ACC112 (cell line): ENCODE measurements at regions not wholly inside any gene's neighbourhood (a gene's known extent, or its start where the extent isn't known, plus 50 kb on each side); places are given as distances from the start of the nearest gene placed in this dataset.

Experiments used
- H2AFZ ChIP-seq: fragments of 200-600 bp; sonication (generic); one replicate; pipeline ENCODE4 v1.6.0; 2017; ENCODE audit warnings: antibody characterized with exemption, low read length; ENCODE audit not compliant: unreplicated experiment
- H3K27ac ChIP-seq: fragments of 200-600 bp; sonication (generic); 2 replicates; pipeline ENCODE4 v1.5.1; 2014; ENCODE audit warnings: low read depth, mild to moderate bottlenecking, antibody characterized with exemption, low read length, moderate library complexity
- H3K27me3 ChIP-seq: fragments of 200-600 bp; sonication (generic); 2 replicates; pipeline ENCODE4 v1.6.1; 2014; ENCODE audit warnings: mild to moderate bottlenecking, antibody characterized with exemption, low read length, moderate library complexity, mixed read lengths; ENCODE audit not compliant: insufficient read depth
- H3K36me3 ChIP-seq: fragments of 200-600 bp; sonication (generic); 2 replicates; pipeline ENCODE4 v1.6.1; 2016; ENCODE audit warnings: mild to moderate bottlenecking, antibody characterized with exemption, low read length, moderate library complexity, mixed read lengths; ENCODE audit not compliant: insufficient read depth
- H3K4me1 ChIP-seq: fragments of 200-600 bp; sonication (generic); one replicate; pipeline ENCODE4 v1.6.1; 2016; ENCODE audit warnings: low read length, mixed read lengths; ENCODE audit not compliant: insufficient read depth, unreplicated experiment, control insufficient read depth
- H3K4me3 ChIP-seq: fragments of 200-600 bp; sonication (generic); 2 replicates; pipeline ENCODE4 v1.5.1; 2014; ENCODE audit warnings: mild to moderate bottlenecking, low read depth, low read length
- H3K79me2 ChIP-seq: fragments of 200-600 bp; sonication (generic); one replicate; pipeline ENCODE4 v1.6.0; 2016; ENCODE audit warnings: low read length; ENCODE audit not compliant: control insufficient read depth, unreplicated experiment, insufficient read depth

DNA sequence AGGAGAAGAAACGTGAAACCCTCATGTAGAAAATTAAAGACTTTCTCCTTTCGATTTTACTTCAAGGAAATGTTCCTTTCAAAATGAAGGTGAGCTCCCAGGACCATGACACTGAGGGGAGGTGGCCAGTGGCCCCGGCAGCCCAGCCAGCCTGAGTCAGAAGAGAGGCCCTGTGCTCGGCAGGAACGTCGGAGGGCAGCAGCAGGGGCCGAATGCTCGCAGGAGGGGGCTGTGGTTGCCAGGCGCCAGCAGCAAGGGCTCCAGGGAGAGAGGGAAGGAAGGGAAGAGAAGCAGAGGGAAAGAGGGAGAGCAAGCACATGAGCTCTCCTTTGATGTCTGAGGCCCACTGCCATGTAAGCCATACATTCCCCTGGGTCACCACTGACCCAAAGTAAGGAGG is 73.3 kb upstream of the ACKR3 start:
- no peaks in the 10 kb centered on the region for H3K4me1 ChIP-seq

DNA sequence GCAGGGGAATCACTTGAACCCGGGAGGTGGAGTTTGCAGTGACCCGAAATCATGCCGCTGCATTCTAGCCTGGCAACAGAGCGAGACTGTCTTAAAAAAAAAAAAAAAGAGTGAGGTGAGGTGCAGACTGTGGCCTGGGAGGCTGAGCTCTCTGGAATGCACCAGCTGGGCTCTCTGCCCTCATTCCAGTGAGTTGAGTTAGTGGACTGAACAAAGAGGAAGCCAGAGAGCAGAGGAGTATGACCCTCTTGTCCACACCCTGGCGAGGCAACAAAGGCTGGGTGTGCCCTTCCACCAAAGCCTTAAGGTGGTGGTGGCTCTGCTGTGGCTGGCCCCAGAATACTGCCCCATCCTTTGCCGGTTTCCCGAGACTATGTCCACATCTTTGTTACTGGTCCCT is 71.3 kb upstream of the ACKR3 start:
- Histone ChIP-seq H3K27me3 (no peaks in the 10 kb centered on the region), H3K4me1 (no peaks in the 10 kb centered on the region), H3K4me3 (no peak overlapping the region), H2AFZ (no peak overlapping the region), H3K27ac (no peak overlapping the region), H3K36me3 (no peaks in the 10 kb centered on the region), H3K79me2 (no peaks in the 10 kb centered on the region)

More for the DNA sequence above, 73.3 kb upstream of the ACKR3 start:
- H3K27me3 ChIP-seq, result no peaks in the 10 kb centered on the region
- no peaks in the 10 kb centered on the region for H3K36me3 ChIP-seq
- H3K4me3 ChIP-seq, result no peak overlapping the region
- H3K79me2 ChIP-seq, result no peaks in the 10 kb centered on the region
- H3K27ac ChIP-seq, result no peak overlapping the region
- no peak overlapping the region for H2AFZ ChIP-seq

DNA sequence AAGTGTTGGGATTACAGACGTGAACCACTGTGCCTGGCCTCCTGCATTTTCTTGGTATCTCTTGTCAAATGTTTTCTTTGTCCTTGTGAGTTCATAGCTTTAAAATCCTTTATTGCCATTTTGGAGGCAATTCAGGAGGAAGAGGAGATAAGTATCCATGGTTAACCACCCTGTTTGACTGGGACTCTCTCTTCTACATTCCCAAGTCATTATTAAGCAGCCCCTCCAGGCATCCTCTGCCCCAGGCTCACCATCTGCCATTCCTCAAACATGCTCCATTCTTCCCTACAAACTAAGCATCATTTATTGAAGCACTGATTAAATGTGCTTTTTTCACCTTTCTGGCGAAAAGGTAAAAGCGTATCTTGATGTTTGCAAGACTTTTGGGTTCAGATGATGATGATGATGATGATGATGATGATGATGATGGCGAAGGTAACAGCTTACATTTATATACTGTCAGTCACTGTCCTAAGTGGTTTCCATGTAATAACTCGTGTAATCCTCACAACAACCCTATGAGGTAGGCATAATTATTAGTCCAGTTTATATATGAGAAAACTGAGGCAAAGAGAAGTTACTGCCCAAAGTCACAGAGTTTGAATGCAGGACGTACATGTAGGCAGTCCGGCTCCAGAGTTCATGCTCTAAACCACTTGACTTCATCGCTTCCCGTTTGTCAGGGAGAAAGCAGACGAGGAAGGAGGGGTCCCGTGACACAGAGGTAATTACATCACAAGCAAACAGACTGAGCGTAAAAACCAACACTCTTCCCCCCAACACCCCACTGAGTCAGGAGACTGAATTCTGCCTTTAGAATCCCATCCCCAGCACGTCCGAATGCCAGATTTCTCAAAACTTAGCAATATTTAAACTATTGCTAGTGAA is 69.7 kb upstream of the ACKR3 start:
- Histone ChIP-seq H3K36me3 (no peaks in the 10 kb centered on the region), H2AFZ (no peak overlapping the region), H3K79me2 (no peaks in the 10 kb centered on the region), H3K4me1 (no peaks in the 10 kb centered on the region), H3K27ac (no peak overlapping the region), H3K4me3 (no peak overlapping the region), H3K27me3 (peaks cover 14% of the 10 kb centered on the region)

DNA sequence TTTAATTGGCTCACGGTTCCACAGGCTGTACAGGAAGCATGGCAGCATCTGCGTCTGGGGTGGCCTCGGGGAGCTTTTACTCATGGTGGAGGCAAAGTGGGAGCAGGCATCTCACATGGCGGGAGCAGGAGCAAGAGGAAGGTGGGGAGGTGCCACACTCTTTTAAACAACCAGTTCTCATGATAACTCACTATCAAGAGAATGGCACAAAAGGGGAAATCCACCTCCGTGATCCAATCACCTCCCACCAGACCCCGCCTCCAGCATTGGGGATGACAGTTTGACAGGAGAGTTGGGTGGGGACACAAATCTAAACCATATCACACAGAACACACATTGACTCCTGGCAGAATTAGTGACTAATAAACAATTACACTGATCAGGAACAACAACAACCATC is 68.6 kb upstream of the ACKR3 start:
- H3K27ac ChIP-seq, result no peak overlapping the region

DNA sequence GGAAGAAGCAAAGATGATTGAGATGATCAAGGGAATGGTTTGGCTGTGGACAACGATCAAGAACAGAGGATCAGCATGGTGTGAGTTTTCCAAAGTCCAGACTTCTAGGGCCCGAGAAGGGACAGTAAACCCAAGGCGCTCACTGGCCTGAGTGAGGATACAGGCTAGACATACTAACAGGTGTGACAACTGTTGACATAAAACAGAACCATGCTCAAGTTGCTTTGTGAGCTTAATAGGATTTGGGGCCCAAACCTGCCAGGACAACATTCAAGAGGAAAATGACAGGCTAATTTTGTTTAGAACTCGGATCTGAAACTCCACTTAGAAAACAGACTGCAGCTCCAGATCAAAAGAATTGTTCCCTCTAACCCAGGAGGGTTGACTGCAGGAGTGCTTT is 68.1 kb upstream of the ACKR3 start:
- peaks cover 30% of the 10 kb centered on the region for H3K27me3 ChIP-seq
- H3K36me3 ChIP-seq, result no peaks in the 10 kb centered on the region
- H3K27ac ChIP-seq, result no peak overlapping the region
- H3K79me2 ChIP-seq, result no peaks in the 10 kb centered on the region
- no peaks in the 10 kb centered on the region for H3K4me1 ChIP-seq
- H3K4me3 ChIP-seq, result no peak overlapping the region
- no peak overlapping the region for H2AFZ ChIP-seq

More for the DNA sequence above, 68.6 kb upstream of the ACKR3 start:
- Histone ChIP-seq H3K27me3 (peaks cover 25% of the 10 kb centered on the region), H3K4me3 (no peak overlapping the region), H2AFZ (no peak overlapping the region), H3K4me1 (no peaks in the 10 kb centered on the region), H3K79me2 (no peaks in the 10 kb centered on the region), H3K36me3 (no peaks in the 10 kb centered on the region)

DNA sequence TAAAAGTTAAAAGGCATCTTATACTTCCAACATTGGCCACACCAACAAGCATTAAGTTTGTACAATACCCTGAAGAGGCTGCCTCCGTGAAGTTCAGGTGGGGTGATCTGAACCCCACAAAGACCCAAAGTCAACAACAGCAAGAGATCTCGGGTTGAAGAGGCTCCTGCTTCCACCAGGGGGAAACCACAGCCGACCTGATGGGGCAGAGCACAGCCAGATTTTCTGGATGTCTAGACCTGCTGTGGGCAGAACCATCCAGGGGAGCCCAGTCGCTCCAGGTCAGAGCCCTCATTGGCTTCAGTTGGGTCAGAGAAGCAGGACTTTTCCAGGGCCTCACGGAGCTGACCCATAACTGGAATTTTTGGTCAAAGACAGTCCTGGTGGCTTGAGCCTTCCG is 66.5 kb upstream of the ACKR3 start:
- Histone ChIP-seq H3K4me3 (no peak overlapping the region), H2AFZ (no peak overlapping the region), H3K36me3 (no peaks in the 10 kb centered on the region), H3K4me1 (no peaks in the 10 kb centered on the region), H3K27ac (no peak overlapping the region), H3K27me3 (peaks cover 44% of the 10 kb centered on the region), H3K79me2 (no peaks in the 10 kb centered on the region)

DNA sequence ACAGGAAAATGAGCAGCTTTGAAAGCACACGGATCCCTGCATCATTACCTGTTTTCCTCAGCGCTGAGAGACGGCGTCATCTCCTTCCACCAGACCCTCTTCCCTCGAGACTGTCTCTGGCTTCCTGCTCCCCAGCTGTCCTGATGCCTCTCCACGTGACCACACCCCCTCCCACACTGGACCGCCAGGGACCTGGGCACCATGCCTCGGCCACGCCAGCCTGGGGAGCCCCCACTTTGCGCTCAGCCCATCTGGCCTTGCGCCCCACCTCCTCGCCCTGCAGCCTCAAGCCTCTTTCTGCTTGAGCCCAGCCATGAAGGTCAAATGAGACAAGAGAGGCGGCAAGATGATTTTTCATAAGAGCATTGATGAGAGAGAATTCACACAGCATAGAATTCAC is 66.0 kb upstream of the ACKR3 start:
- no peaks in the 10 kb centered on the region for H3K4me1 ChIP-seq

DNA sequence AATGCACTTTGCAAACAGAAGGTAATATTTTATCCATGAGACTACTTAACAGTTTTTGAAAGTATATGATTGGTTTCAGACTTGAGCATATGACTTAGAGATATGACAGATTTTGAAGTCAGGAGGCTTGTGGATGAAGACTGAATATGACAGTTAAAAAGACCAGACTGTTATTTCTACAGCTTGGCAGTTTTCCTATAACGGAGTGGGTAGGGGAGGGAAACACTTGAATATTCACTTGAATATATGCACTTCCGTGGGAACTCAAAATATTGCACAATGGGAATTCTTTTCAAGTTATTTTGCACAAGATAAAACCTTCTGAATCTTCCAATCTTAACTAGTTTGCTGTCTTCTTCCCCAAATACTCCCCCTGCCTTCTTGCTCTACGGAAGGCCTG is 64.6 kb upstream of the ACKR3 start:
- Histone ChIP-seq H3K79me2 (no peaks in the 10 kb centered on the region), H2AFZ (no peak overlapping the region), H3K27ac (no peak overlapping the region), H3K36me3 (no peaks in the 10 kb centered on the region), H3K4me3 (no peak overlapping the region), H3K4me1 (no peaks in the 10 kb centered on the region), H3K27me3 (peaks cover 62% of the 10 kb centered on the region)

More for the DNA sequence above, 66.0 kb upstream of the ACKR3 start:
- Histone ChIP-seq H3K4me3 (no peak overlapping the region), H3K79me2 (no peaks in the 10 kb centered on the region), H3K36me3 (no peaks in the 10 kb centered on the region), H2AFZ (no peak overlapping the region), H3K27me3 (peaks cover 49% of the 10 kb centered on the region), H3K27ac (no peak overlapping the region)

DNA sequence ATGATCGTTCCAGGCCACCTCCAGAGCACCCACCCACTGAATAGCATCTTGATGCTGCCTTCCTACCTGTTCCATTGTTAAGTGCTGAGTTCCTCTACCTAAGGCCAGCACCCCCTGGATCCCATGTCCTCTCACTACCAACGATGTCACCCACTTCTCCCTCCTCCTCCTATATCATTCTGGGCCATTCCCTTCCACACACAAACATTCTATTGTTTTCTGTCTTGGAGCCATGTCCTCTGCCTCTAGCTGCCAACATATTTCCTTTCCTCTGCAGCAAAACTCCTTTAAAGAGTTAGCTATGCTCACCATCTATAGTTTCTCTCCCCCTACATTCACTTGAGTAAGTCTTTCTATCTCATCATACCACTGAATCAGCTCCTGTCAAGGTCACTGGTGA is 64.0 kb upstream of the ACKR3 start:
- Histone ChIP-seq H3K27ac (no peak overlapping the region), H3K27me3 (peaks cover 67% of the 10 kb centered on the region), H2AFZ (no peak overlapping the region), H3K4me3 (no peak overlapping the region), H3K4me1 (no peaks in the 10 kb centered on the region), H3K79me2 (no peaks in the 10 kb centered on the region), H3K36me3 (no peaks in the 10 kb centered on the region)

DNA sequence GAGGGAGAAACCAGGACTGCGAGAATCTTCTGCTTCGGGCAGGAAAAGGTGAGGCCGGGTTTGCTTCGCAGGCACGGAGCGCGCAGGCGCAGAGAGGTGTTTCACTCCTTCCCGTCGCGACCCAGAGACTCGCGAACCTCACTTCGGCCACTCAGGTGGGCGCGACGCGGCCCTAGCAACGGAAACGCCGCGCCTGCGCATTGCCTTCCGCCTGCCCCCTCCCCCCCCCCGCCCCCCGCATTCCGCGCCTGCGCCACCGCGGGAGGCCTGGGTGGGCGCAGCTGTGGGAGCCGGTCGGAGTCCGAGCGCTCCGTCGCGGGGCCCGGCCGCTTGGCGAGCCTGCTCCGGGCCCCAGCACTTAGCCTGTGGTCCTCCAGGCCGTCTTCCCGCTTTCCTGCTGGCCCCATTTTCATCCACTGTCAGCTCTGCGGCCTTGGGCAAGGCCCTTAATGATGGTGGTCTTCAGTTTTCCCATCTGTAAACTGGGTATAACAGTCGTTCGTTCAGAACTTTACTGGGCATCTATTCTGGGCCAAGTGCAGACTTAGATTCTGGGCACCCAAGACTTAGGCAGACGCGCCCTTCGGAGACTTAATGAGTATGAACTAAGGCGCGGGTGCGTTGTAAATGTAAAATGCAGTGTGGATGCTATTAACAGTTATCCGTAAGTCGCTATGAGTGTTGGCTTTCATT is 62.1 kb upstream of the ACKR3 start:
- Histone ChIP-seq H3K27me3 (peaks cover 67% of the 10 kb centered on the region), H3K4me3 (peak overlapping the region; percentile 74), H3K36me3 (no peaks in the 10 kb centered on the region), H3K79me2 (no peaks in the 10 kb centered on the region), H2AFZ (peak overlapping the region; percentile 25), H3K27ac (no peak overlapping the region), H3K4me1 (no peaks in the 10 kb centered on the region)

DNA sequence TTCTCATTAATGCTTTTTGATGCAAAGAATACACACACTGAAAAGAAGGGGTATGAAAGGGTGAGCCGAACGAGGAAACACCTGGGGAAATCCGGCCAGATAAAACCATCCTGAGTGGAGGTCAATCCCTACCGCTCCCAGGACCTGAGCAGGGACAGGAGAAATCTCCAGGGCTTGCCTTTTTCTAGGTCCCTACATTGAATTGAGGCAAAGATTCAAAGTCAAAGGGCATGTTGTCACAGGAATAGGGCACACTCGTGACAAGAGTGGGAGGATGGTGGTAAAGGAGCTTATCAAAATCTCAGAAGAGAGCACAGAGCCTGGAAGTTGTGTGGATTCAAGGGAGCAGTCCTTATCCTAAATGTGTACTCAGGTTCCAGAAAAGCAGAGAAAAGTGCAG is 61.2 kb upstream of the ACKR3 start:
- Histone ChIP-seq H3K79me2 (no peaks in the 10 kb centered on the region), H3K27me3 (peaks cover 67% of the 10 kb centered on the region), H2AFZ (no peak overlapping the region), H3K4me3 (no peak overlapping the region), H3K4me1 (peaks cover 6% of the 10 kb centered on the region), H3K27ac (no peak overlapping the region), H3K36me3 (no peaks in the 10 kb centered on the region)
